WERI-Rb-1 (cell line): ENCODE measurements at regions not wholly inside any gene's neighbourhood (a gene's known extent, or its start where the extent isn't known, plus 50 kb on each side); places are given as distances from the start of the nearest gene placed in this dataset.
"Not testable (repeated sequence)": the region's sequence is repeated elsewhere in the genome, so short reads cannot be mapped to it uniquely, and the experiment has no call there.

Experiments
- DNase-seq: peaks from one replicate; pipeline ENCODE4 v3.0.0-alpha.2; 2020
- H3K27ac ChIP-seq: fragments of 250-450 bp; sonication (Bioruptor Pico); 2 replicates; pipeline ENCODE4 v1.5.1; 2020; ENCODE audit warnings: mild to moderate bottlenecking, moderate library complexity
- H3K27me3 ChIP-seq: fragments of 250-450 bp; sonication (Bioruptor Pico); 2 replicates; pipeline ENCODE4 v1.5.1; 2021; ENCODE audit warnings: mild to moderate bottlenecking, low read depth, moderate library complexity; ENCODE audit not compliant: insufficient read depth, severe bottlenecking
- H3K36me3 ChIP-seq: fragments of 250-450 bp; sonication (Bioruptor Pico); 2 replicates; pipeline ENCODE4 v1.5.1; 2020; ENCODE audit warnings: mild to moderate bottlenecking, moderate library complexity
- H3K4me3 ChIP-seq: 2 replicates; pipeline ENCODE4 v1.5.1; 2011; ENCODE audit warnings: low read depth, mild to moderate bottlenecking, control low read depth, low read length
- H3K9me3 ChIP-seq: fragments of 250-450 bp; sonication (Bioruptor Pico); 2 replicates; pipeline ENCODE4 v1.5.1; 2021; ENCODE audit warnings: mild to moderate bottlenecking, moderate library complexity; ENCODE audit not compliant: severe bottlenecking
- TF ChIP-seq, protein P1 (sequence below): IDR thresholded peaks from 2 replicates; pipeline ENCODE4 v1.5.1; 2011; ENCODE audit warnings: low read depth, mild to moderate bottlenecking, control low read depth, inconsistent platforms, low read length

DNA sequence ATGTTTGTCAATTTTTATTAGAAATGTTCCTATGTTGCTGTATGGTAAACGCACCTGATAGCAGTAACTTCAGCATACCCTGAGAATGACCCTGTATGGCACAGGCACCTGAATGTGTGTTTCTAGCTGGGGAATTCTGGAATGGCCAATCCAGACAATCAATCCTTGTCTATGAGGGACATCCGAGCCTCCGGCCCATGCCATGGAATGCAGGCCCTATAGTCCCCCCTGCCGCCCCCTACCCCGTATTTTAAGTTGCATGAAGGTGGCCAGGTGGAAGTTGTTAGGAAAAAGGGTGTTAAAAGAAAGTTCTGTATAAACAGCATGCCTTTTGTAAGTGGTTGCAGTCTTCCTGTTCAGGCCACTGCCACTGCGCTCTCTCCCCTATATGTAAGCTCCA, 595.9 kb downstream of the DSC3 start:
- TF ChIP-seq, protein P1, sequence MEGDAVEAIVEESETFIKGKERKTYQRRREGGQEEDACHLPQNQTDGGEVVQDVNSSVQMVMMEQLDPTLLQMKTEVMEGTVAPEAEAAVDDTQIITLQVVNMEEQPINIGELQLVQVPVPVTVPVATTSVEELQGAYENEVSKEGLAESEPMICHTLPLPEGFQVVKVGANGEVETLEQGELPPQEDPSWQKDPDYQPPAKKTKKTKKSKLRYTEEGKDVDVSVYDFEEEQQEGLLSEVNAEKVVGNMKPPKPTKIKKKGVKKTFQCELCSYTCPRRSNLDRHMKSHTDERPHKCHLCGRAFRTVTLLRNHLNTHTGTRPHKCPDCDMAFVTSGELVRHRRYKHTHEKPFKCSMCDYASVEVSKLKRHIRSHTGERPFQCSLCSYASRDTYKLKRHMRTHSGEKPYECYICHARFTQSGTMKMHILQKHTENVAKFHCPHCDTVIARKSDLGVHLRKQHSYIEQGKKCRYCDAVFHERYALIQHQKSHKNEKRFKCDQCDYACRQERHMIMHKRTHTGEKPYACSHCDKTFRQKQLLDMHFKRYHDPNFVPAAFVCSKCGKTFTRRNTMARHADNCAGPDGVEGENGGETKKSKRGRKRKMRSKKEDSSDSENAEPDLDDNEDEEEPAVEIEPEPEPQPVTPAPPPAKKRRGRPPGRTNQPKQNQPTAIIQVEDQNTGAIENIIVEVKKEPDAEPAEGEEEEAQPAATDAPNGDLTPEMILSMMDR, result no peak
- Histone ChIP-seq H3K27ac (no peak overlapping the region), H3K4me3 (no peak overlapping the region), H3K36me3 (no peaks in the 10 kb centered on the region), H3K27me3 (no peaks in the 10 kb centered on the region), H3K9me3 (no peaks in the 10 kb centered on the region)
- DNase-seq, result no peak

DNA sequence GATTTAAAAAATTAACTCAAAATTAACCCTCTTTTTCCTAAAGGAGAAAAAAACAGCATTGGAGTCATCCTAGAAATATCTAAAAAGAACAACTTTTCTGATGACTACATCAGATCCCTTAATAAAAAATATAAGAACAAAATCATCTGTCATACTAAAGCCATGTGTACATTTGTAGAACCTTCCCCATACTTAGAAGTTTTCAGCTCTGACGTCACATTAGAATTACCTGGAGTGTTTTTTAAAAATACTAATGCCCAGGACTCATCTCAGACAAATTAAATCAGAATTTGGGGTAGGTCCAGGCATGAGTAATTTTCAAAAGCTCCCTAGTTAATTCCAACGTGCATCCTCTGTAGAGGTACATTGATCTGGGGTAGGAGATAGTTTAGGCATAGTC, 598.0 kb downstream of the DSC3 start:
- Histone ChIP-seq H3K36me3 (no peaks in the 10 kb centered on the region), H3K27ac (no peak overlapping the region)
- TF ChIP-seq, protein P1, result no peak

DNA sequence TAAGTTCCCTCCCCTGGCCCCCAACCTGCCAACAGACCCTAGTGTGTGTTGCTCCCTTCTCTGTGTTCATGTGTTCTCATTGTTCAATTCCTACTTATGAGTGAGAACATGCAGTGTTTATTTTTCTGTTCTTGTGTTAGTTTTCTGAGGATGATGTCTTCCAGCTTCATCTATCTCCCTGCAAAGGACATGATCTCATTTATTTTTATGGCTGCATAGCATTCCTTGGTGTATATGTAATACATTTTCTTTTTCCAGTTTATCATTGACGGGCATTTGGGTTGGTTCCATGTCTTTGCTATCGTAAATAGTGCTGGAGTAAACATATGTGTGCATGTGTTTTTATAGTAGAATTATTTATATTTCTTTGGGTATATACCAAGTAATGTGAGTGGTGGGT, 602.2 kb downstream of the DSC3 start:
- Histone ChIP-seq H3K9me3 (no peaks in the 10 kb centered on the region), H3K27me3 (no peaks in the 10 kb centered on the region), H3K4me3 (no peak overlapping the region), H3K27ac (no peak overlapping the region), H3K36me3 (no peaks in the 10 kb centered on the region)
- TF ChIP-seq, protein P1, result no peak
- no peak for DNase-seq

More for the DNA sequence above, 598.0 kb downstream of the DSC3 start:
- H3K4me3 ChIP-seq, result no peak overlapping the region
- DNase-seq, result no peak
- H3K9me3 ChIP-seq, result no peaks in the 10 kb centered on the region
- H3K27me3 ChIP-seq, result no peaks in the 10 kb centered on the region

DNA sequence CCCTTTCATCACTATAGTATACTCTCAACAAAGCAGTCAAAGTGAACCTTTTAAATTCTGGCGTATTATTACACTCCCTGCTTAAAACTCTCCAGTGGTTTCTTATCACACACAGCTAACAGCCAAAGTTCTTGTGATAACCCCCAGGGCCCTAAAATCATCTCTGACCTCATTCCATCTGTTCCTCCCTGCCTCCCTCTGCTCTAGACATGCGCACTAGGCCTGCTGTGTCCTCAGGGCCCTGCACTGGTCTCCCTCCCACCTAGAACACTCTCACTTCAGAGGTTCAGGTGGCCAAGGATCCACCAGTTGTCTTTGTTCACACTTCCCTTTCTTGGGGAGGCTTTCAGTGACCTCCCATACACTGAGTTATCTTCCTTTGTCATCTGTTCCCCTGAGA, 603.4 kb downstream of the DSC3 start:
- Histone ChIP-seq H3K27me3 (no peaks in the 10 kb centered on the region), H3K27ac (no peak overlapping the region), H3K9me3 (no peaks in the 10 kb centered on the region), H3K4me3 (no peak overlapping the region), H3K36me3 (no peaks in the 10 kb centered on the region)
- DNase-seq, result no peak
- TF ChIP-seq, protein P1, result no peak

DNA sequence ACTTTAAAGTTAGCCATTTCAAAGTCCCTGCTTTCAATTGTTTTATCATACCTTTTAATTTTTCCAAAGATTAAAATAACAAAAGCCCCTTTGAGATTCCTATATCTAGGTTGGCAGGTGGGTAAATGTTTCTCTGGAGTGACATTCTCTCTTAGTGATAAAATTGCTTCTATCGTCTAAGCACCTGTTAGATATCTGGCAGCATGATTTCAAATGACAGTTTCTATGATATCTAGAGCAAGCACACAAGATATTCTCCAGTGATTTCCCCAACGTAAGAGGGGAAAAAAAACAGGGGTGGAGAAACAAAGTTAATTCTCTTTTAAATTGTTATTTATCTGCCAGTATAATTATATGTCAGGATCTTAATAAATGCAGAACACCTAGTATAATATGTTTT, 610.2 kb downstream of the DSC3 start:
- H3K27me3 ChIP-seq, result no peaks in the 10 kb centered on the region
- TF ChIP-seq, protein P1, result no peak
- no peaks in the 10 kb centered on the region for H3K9me3 ChIP-seq
- H3K4me3 ChIP-seq, result no peak overlapping the region
- H3K27ac ChIP-seq, result no peak overlapping the region
- no peaks in the 10 kb centered on the region for H3K36me3 ChIP-seq
- DNase-seq, result no peak

DNA sequence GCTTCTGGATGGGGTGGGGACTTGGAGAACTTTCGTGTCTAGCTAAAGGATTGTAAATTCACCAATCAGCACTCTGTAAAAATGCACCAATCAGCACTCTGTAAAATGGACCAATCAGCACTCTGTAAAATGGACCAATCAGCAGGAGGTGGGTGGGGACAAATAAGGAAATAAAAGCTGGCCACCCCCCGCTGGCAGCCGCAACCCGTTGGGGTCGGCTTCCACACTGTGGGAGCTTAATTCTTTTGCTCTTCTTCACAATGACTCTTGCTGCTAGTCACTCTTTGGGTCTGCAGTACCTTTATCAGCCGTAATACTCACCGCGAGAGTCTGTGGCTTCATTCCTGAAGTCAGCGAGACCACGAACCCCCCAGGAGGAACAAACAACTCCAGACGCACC, 623.1 kb downstream of the DSC3 start:
- not testable (repeated sequence) for H3K27ac ChIP-seq, H3K9me3 ChIP-seq, H3K27me3 ChIP-seq, H3K36me3 ChIP-seq, DNase-seq, H3K4me3 ChIP-seq
